ENCODE measurements at regions not wholly inside any gene's neighbourhood (a gene's known extent, or its start where the extent isn't known, plus 50 kb on each side); places are given as distances from the start of the nearest gene placed in this dataset.

GRCh38 chr1:198977909-198978308 lies 339.1 kb downstream of the PTPRC start:
- no peak for TF ChIP-seq CTCF (IDR thresholded peaks at IDR 0.05)
- TF ChIP-seq POLR2AphosphoS5 (IDR thresholded peaks at IDR 0.05): no peak
- no peak for TF ChIP-seq POLR2A (IDR thresholded peaks at IDR 0.05)
- no peak for TF ChIP-seq EP300 (IDR thresholded peaks at IDR 0.05)

All from upper lobe of left lung (tissue), 4 donors.